Body of pancreas (tissue), 4 donors: ENCODE measurements at regions not wholly inside any gene's neighbourhood (a gene's known extent, or its start where the extent isn't known, plus 50 kb on each side); places are given as distances from the start of the nearest gene placed in this dataset.

ENCODE experiments used
- ATAC-seq: fragments of 150-250 bp; one replicate; pipeline ENCODE4 v1.9.1; 2016
- DNase-seq, 4 donors: peaks; one replicate each; pipeline ENCODE4 v3.0.0-alpha.2; 2019
- H3K27ac ChIP-seq, 4 donors: fragments of 200-600 bp; sonication (generic); 1 replicate in 3 of 4; 2 replicates in 1 of 4; pipeline versions ENCODE4 v1.5.1 to v1.6.1; 2016 to 2019; ENCODE audit warnings: mild to moderate bottlenecking in 1 of 4, mixed read lengths in 1 of 4, moderate library complexity in 1 of 4
- H3K27me3 ChIP-seq, 2 donors: fragments of 200-600 bp; sonication (generic); one replicate each; pipeline ENCODE4 v1.6.0; 2016; ENCODE audit warnings: mild to moderate bottlenecking in 1 of 2
- H3K36me3 ChIP-seq, 2 donors: fragments of 200-600 bp; sonication (generic); replicated peaks in 1 of 2; 2 replicates each; pipeline ENCODE4 v1.5.1; 2016; ENCODE audit warnings: low read depth in 2 of 2; ENCODE audit not compliant: insufficient read depth in 1 of 2
- H3K4me1 ChIP-seq: fragments of 200-600 bp; sonication (generic); one replicate; pipeline ENCODE4 v1.6.0; 2016
- H3K4me3 ChIP-seq, 2 donors: fragments of 200-600 bp; sonication (generic); 1 replicate in 1 of 2; 2 replicates in 1 of 2; pipeline ENCODE4 v1.5.1; 2016 to 2019
- H3K9me3 ChIP-seq, 3 donors: fragments of 200-600 bp; sonication (generic); 1 replicate in 2 of 3; 2 replicates in 1 of 3; pipeline ENCODE4 v1.5.1; 2016
- CTCF ChIP-seq, 7 experiments: fragments of 450-650 bp in 4 of 7; fragments of 200-600 bp in 3 of 7; sonication (generic) in 3 of 7; IDR thresholded peaks; one replicate each; pipeline ENCODE4 v1.5.1; 2016 to 2019; ENCODE audit warnings: antibody characterized with exemption in 7 of 7
- POLR2A ChIP-seq, 3 donors: fragments of 450-650 bp; IDR thresholded peaks; one replicate each; pipeline ENCODE4 v1.6.1; 2016; ENCODE audit warnings: antibody characterized with exemption in 3 of 3, mild to moderate bottlenecking in 2 of 3
- WGBS, 2 donors: methylation state at CpG; one replicate each; pipeline ENCODE4 v1.1.5; 2017; 5-methylcytosine and 5-hydroxymethylcytosine counted together
- intact Hi-C: fragments of 100-400 bp; cut with DNase I; formaldehyde crosslinking; loops from one replicate; pipeline ENCODE4 v1.15.1; 2023

- no peak for DNase-seq
- no peak overlapping the region for H3K4me3 ChIP-seq
- WGBS, 2 donors: 42 to 51% methylated on average over 2 of the region's 2 CpGs
- no peaks in the 10 kb centered on the region for H3K36me3 ChIP-seq
- ATAC-seq: peak; percentile 45
- TF ChIP-seq CTCF (IDR thresholded peaks at IDR 0.05) (peak in 1 of 7 experiments; percentile 11), POLR2A (IDR thresholded peaks at IDR 0.05) (no peak)
- intact Hi-C loops: no loop called here
- H3K9me3 ChIP-seq: no peaks in the 10 kb centered on the region
- no peak overlapping the region for H3K27ac ChIP-seq
- H3K27me3 ChIP-seq: no peaks in the 10 kb centered on the region
- no peaks in the 10 kb centered on the region for H3K4me1 ChIP-seq
Measured at GRCh38 chr1:193338194-193338593, 151.8 kb upstream of the B3GALT2 start.

- H3K36me3 ChIP-seq: no peaks in the 10 kb centered on the region
- H3K4me1 ChIP-seq: no peaks in the 10 kb centered on the region
- intact Hi-C loops: no loop called here
- H3K27ac ChIP-seq: no peak overlapping the region
- no peak for TF ChIP-seq POLR2A (IDR thresholded peaks at IDR 0.05)
- no peak for TF ChIP-seq CTCF (IDR thresholded peaks at IDR 0.05)
- H3K9me3 ChIP-seq: no peaks in the 10 kb centered on the region
- no peaks in the 10 kb centered on the region for H3K27me3 ChIP-seq
- no peak overlapping the region for H3K4me3 ChIP-seq
- 37 to 38% methylated on average over 1 of the region's 1 CpG for WGBS, 2 donors
- ATAC-seq (no peak), DNase-seq (no peak)
Measured at GRCh38 chr1:193335806-193336428, 149.5 kb upstream of the B3GALT2 start.

- ATAC-seq (no peak), DNase-seq (no peak)
- peaks cover 0 to 4% (median 0%) of the 10 kb centered on the region in 3 donors for H3K9me3 ChIP-seq
- no peaks in the 10 kb centered on the region for H3K4me1 ChIP-seq
- 78 to 89% methylated on average over 3 of the region's 3 CpGs for WGBS, 2 donors
- intact Hi-C loops: no loop called here
- H3K4me3 ChIP-seq: no peak overlapping the region
- H3K27ac ChIP-seq: no peak overlapping the region
- H3K27me3 ChIP-seq: no peaks in the 10 kb centered on the region
- H3K36me3 ChIP-seq: no peaks in the 10 kb centered on the region
- TF ChIP-seq POLR2A (IDR thresholded peaks at IDR 0.05): no peak
Measured at GRCh38 chr1:193333166-193333565, 146.8 kb upstream of the B3GALT2 start.

GRCh38 chr1:193326296-193326695, 139.9 kb upstream of the B3GALT2 start:
- Histone ChIP-seq H3K36me3 (no peaks in the 10 kb centered on the region), H3K9me3 (peaks cover 0 to 4% (median 0%) of the 10 kb centered on the region in 3 donors), H3K27ac (no peak overlapping the region), H3K4me1 (no peaks in the 10 kb centered on the region), H3K4me3 (no peak overlapping the region), H3K27me3 (no peaks in the 10 kb centered on the region)
- DNase-seq (no peak), ATAC-seq (no peak)
- TF ChIP-seq POLR2A (IDR thresholded peaks at IDR 0.05) (no peak), CTCF (IDR thresholded peaks at IDR 0.05) (no peak)
- intact Hi-C loops: no loop called here
- WGBS, 2 donors: 76 to 86% methylated on average over 1 of the region's 1 CpG

GRCh38 chr1:193325771-193326170, 139.4 kb upstream of the B3GALT2 start:
- intact Hi-C loops: no loop called here
- Histone ChIP-seq H3K4me1 (no peaks in the 10 kb centered on the region), H3K27ac (no peak overlapping the region), H3K4me3 (no peak overlapping the region), H3K9me3 (peaks cover 0 to 4% (median 0%) of the 10 kb centered on the region in 3 donors), H3K36me3 (no peaks in the 10 kb centered on the region), H3K27me3 (no peaks in the 10 kb centered on the region)
- ATAC-seq: no peak
- TF ChIP-seq POLR2A (IDR thresholded peaks at IDR 0.05) (no peak), CTCF (IDR thresholded peaks at IDR 0.05) (no peak)
- 86 to 96% methylated on average over 4 of the region's 4 CpGs for WGBS, 2 donors
- DNase-seq: no peak
